ENCODE measurements at regions not wholly inside any gene's neighbourhood (a gene's known extent, or its start where the extent isn't known, plus 50 kb on each side); places are given as distances from the start of the nearest gene placed in this dataset.

DNA sequence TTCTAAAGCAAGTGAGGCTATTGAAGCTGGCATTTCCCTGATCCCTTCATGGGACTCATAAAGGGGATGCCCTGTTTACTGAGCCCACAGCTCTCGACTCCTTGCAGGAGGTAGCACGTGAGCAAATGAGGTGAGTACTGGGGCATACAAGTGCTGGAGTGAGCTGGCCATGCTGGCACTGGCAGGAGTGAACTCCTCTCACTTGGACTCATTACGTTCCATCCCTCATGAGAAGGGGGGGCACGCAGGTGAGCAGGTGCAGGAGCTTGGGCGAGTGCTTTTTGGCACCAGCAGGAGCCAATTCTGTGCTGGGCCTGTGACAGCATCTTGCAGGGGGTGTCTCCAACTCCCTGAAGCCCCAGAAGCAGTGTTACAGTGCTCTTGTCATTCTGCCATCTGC is 337.1 kb upstream of the CA10 start:
- Histone ChIP-seq H3K36me3 (ENCODE audit: control insufficient read depth in 2 of 2, extremely low read depth in 1 of 2, insufficient read depth in 2 of 2, low read length in 2 of 2) (no peaks in the 10 kb centered on the region), H3K4me1 (ENCODE audit: control insufficient read depth, extremely low read depth, insufficient read depth, low read length) (no peaks in the 10 kb centered on the region), H3K79me2 (ENCODE audit: control insufficient read depth, insufficient read depth, low read length) (no peaks in the 10 kb centered on the region), H3K9me1 (ENCODE audit: control insufficient read depth, extremely low read depth, insufficient read depth, low read length) (no peaks in the 10 kb centered on the region), H3K27me3 (ENCODE audit: control insufficient read depth, extremely low read depth, insufficient read depth, low read length) (no peaks in the 10 kb centered on the region), H3K9me3 (ENCODE audit: control insufficient read depth, low read depth, low read length) (no peaks in the 10 kb centered on the region), H3K27ac (ENCODE audit: control insufficient read depth, insufficient read depth, low read length) (no peak overlapping the region), H4K20me1 (ENCODE audit: control insufficient read depth, extremely low read depth, insufficient read depth, low read length) (no peaks in the 10 kb centered on the region), H3K4me3 (ENCODE audit: control insufficient read depth in 2 of 3, extremely low read depth in 1 of 3, insufficient read depth in 2 of 3, low read depth in 1 of 3, low read length in 3 of 3) (no peak overlapping the region), H3K9ac (ENCODE audit: control insufficient read depth, extremely low read depth, insufficient read depth, low read length) (no peak overlapping the region), H3K4me2 (ENCODE audit: control insufficient read depth, extremely low read depth, insufficient read depth, low read depth, low read length) (no peak overlapping the region), H2AFZ (ENCODE audit: control insufficient read depth, low read length) (no peak overlapping the region)
- dilution Hi-C loops (cut with MboI; ENCODE audit: extremely low pct_ligation_motif_present, low sequenced_read_pairs), result no loop called here
- no peak for DNase-seq (ENCODE audit: low read depth, low spot score)
- TF ChIP-seq EZH2 (IDR thresholded peaks at IDR 0.05; ENCODE audit: low read length), result no peak
- TF ChIP-seq CTCF (optimal IDR thresholded peaks at IDR 0.05 in 1 of 3, IDR thresholded peaks at IDR 0.05 in 1 of 3, conservative IDR thresholded peaks at IDR 0.05 in 1 of 3; ENCODE audit: extremely low read depth in 1 of 3, insufficient read depth in 2 of 3, low read length in 3 of 3), result no peak
- FAIRE-seq, result no peak

- H4K20me1 ChIP-seq (ENCODE audit: control insufficient read depth, extremely low read depth, insufficient read depth, low read length), result no peaks in the 10 kb centered on the region
- no peaks in the 10 kb centered on the region for H3K9me3 ChIP-seq (ENCODE audit: control insufficient read depth, low read depth, low read length)
- DNase-seq (ENCODE audit: low read depth, low spot score), result no peak
- TF ChIP-seq EZH2 (IDR thresholded peaks at IDR 0.05; ENCODE audit: low read length), result no peak
- no peak for TF ChIP-seq CTCF (optimal IDR thresholded peaks at IDR 0.05 in 1 of 3, IDR thresholded peaks at IDR 0.05 in 1 of 3, conservative IDR thresholded peaks at IDR 0.05 in 1 of 3; ENCODE audit: extremely low read depth in 1 of 3, insufficient read depth in 2 of 3, low read length in 3 of 3)
- no peak overlapping the region for H3K4me2 ChIP-seq (ENCODE audit: control insufficient read depth, extremely low read depth, insufficient read depth, low read depth, low read length)
- no peak overlapping the region for H3K27ac ChIP-seq (ENCODE audit: control insufficient read depth, insufficient read depth, low read length)
- FAIRE-seq, result no peak
- H3K9ac ChIP-seq (ENCODE audit: control insufficient read depth, extremely low read depth, insufficient read depth, low read length), result no peak overlapping the region
- H3K9me1 ChIP-seq (ENCODE audit: control insufficient read depth, extremely low read depth, insufficient read depth, low read length), result no peaks in the 10 kb centered on the region
- no peaks in the 10 kb centered on the region for H3K4me1 ChIP-seq (ENCODE audit: control insufficient read depth, extremely low read depth, insufficient read depth, low read length)
- no peak overlapping the region for H2AFZ ChIP-seq (ENCODE audit: control insufficient read depth, low read length)
- no peaks in the 10 kb centered on the region for H3K36me3 ChIP-seq (ENCODE audit: control insufficient read depth in 2 of 2, extremely low read depth in 1 of 2, insufficient read depth in 2 of 2, low read length in 2 of 2)
- no peak overlapping the region for H3K4me3 ChIP-seq (ENCODE audit: control insufficient read depth in 2 of 3, extremely low read depth in 1 of 3, insufficient read depth in 2 of 3, low read depth in 1 of 3, low read length in 3 of 3)
- dilution Hi-C loops (cut with MboI; ENCODE audit: extremely low pct_ligation_motif_present, low sequenced_read_pairs), result no loop called here
- H3K27me3 ChIP-seq (ENCODE audit: control insufficient read depth, extremely low read depth, insufficient read depth, low read length), result no peaks in the 10 kb centered on the region
- H3K79me2 ChIP-seq (ENCODE audit: control insufficient read depth, insufficient read depth, low read length), result no peaks in the 10 kb centered on the region
These were observed 323.8 kb upstream of the CA10 start for GRCh38 chr17:52482271-52482670.
